Colonic mucosa (tissue), 4 donors: ENCODE measurements at regions not wholly inside any gene's neighbourhood (a gene's known extent, or its start where the extent isn't known, plus 50 kb on each side); places are given as distances from the start of the nearest gene placed in this dataset.

Experiments used
- DNase-seq: peaks from one replicate; pipeline ENCODE4 v3.0.0-alpha.2; 2020
- H3K27ac ChIP-seq: fragments of 200-600 bp; one replicate; pipeline ENCODE4 v1.8.0; 2021
- H3K27me3 ChIP-seq: fragments of 200-600 bp; one replicate; pipeline ENCODE4 v1.8.0; 2021
- H3K36me3 ChIP-seq: fragments of 200-600 bp; one replicate; pipeline ENCODE4 v1.8.0; 2021
- H3K4me1 ChIP-seq: fragments of 200-600 bp; one replicate; pipeline ENCODE4 v1.8.0; 2021; ENCODE audit warnings: mild to moderate bottlenecking
- H3K4me3 ChIP-seq: fragments of 200-600 bp; one replicate; pipeline ENCODE4 v1.8.0; 2021
- H3K9ac ChIP-seq, 2 donors: one replicate each; pipeline ENCODE4 v1.7.0; 2013; ENCODE audit warnings: control low read depth in 2 of 2, low read depth in 2 of 2, low read length in 2 of 2
- H3K9me3 ChIP-seq: fragments of 200-600 bp; one replicate; pipeline ENCODE4 v1.8.0; 2021
- intact Hi-C: fragments of 100-400 bp; cut with DNase I; formaldehyde crosslinking; loops from one replicate; pipeline ENCODE4 v1.14.1; 2022
- TF ChIP-seq, protein P1 (sequence below): fragments of 200-600 bp; IDR thresholded peaks from one replicate; pipeline ENCODE4 v1.8.0; 2022; ENCODE audit warnings: antibody characterized with exemption, mild to moderate bottlenecking
- donor health status: healthy.
- donor health status: DM: no; HTN: no; CAD: no.
- donor health status: DM: no; HTN: no; CAD: no.

DNA sequence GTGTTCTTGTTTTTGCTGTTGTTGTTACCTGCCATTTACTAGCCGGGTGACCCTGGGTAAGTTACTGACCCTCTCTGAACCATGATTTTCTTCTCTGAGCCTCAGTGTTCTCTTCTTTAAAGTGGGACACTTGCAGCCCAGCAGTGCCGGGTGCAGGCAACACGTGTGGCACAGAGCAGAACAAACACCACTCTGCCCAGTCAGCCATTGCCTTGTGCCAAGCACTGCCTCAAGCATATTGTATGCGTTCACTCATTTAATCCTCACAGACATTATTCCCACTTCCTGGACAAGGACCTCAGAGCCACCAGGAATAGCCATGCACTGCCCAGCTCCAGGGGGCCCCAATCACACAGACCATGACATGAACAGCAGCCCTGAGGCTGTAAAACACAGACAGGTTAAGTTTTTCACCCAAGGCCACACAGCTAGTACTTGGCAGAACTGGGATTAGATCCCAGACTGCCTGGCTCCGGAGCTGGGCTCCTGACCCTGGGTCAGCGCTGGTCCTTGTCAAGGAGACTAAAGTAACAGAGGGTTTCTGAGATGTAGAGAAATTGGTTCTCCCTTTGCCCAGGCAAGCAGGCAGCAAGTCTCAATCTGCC is 74.0 kb upstream of the PTPN1 start:
- Histone ChIP-seq H3K4me3 (no peak overlapping the region), H3K9ac (no peak overlapping the region), H3K27ac (no peak overlapping the region), H3K4me1 (no peaks in the 10 kb centered on the region), H3K27me3 (no peaks in the 10 kb centered on the region), H3K36me3 (no peaks in the 10 kb centered on the region), H3K9me3 (no peaks in the 10 kb centered on the region)
- TF ChIP-seq, protein P1, sequence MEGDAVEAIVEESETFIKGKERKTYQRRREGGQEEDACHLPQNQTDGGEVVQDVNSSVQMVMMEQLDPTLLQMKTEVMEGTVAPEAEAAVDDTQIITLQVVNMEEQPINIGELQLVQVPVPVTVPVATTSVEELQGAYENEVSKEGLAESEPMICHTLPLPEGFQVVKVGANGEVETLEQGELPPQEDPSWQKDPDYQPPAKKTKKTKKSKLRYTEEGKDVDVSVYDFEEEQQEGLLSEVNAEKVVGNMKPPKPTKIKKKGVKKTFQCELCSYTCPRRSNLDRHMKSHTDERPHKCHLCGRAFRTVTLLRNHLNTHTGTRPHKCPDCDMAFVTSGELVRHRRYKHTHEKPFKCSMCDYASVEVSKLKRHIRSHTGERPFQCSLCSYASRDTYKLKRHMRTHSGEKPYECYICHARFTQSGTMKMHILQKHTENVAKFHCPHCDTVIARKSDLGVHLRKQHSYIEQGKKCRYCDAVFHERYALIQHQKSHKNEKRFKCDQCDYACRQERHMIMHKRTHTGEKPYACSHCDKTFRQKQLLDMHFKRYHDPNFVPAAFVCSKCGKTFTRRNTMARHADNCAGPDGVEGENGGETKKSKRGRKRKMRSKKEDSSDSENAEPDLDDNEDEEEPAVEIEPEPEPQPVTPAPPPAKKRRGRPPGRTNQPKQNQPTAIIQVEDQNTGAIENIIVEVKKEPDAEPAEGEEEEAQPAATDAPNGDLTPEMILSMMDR, result no peak
- no peak for DNase-seq
- intact Hi-C loops, result no loop called here

GRCh38 chr20:50436696-50437095 is 73.5 kb upstream of the PTPN1 start:
- intact Hi-C loops, result no loop called here
- Histone ChIP-seq H3K36me3 (no peaks in the 10 kb centered on the region), H3K27ac (no peak overlapping the region), H3K27me3 (no peaks in the 10 kb centered on the region), H3K4me1 (no peaks in the 10 kb centered on the region), H3K9me3 (no peaks in the 10 kb centered on the region), H3K4me3 (no peak overlapping the region), H3K9ac (no peak overlapping the region)
- no peak for DNase-seq
- TF ChIP-seq, protein P1, result no peak

- no peaks in the 10 kb centered on the region for H3K4me1 ChIP-seq
- no peak for DNase-seq
Observed at GRCh38 chr20:50438986-50439407, 71.2 kb upstream of the PTPN1 start.

DNA sequence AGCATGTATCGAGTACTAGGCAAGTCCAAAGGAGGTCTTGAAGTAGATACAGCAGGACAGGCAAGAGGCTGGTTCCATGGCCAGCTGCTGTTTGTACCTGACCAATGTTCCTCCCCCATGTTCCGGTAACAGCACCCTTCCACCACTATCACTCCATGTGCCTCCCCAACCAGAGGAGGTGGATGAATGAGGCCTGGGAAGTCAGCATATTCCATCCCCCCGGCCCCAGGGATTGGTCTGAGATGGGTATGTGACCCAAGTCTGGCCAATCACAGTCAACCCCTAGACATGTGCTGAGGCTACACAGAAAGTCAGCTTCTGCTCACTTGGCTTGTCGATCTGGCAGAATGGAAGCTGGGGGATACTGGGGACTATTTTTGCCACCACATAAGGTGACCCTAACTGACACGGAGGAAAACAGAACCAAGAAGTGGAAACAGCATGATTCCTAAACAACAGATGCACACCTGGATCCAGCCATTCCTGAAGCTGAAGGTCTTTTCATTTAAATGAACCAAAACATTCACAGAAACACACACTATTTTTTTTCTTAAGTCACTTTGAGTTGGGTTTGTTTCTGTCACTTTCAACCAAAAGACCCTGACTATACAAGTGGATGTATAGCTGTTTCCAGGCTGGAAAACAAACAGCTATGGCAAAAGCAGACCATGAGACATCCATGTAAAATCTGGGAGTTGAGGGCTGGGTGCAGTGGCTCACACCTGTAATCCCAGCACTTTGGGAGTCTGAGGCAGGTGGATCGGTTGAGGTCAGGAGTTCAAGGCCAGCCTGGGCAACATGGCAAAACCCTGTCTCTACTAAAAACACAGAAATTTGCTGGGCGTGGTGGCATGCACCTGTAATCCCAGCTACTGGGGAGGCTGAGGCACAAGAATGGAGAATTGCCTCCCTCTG is 70.4 kb upstream of the PTPN1 start:
- DNase-seq, result no peak
- Histone ChIP-seq H3K9me3 (no peaks in the 10 kb centered on the region), H3K36me3 (no peaks in the 10 kb centered on the region), H3K27me3 (no peaks in the 10 kb centered on the region), H3K4me3 (no peak overlapping the region), H3K4me1 (no peaks in the 10 kb centered on the region), H3K27ac (no peak overlapping the region), H3K9ac (no peak overlapping the region)
- TF ChIP-seq, protein P1, result no peak
- intact Hi-C loops, result no loop called here

More at GRCh38 chr20:50438986-50439407, 71.2 kb upstream of the PTPN1 start:
- Histone ChIP-seq H3K36me3 (no peaks in the 10 kb centered on the region), H3K4me3 (no peak overlapping the region), H3K27me3 (no peaks in the 10 kb centered on the region), H3K9ac (no peak overlapping the region), H3K27ac (no peak overlapping the region), H3K9me3 (no peaks in the 10 kb centered on the region)
- intact Hi-C loops, result no loop called here
- TF ChIP-seq, protein P1, result no peak

- H3K36me3 ChIP-seq, result no peaks in the 10 kb centered on the region
- H3K9me3 ChIP-seq, result no peaks in the 10 kb centered on the region
- H3K27me3 ChIP-seq, result no peaks in the 10 kb centered on the region
- H3K4me3 ChIP-seq, result no peak overlapping the region
- intact Hi-C loops, result no loop called here
- no peak overlapping the region for H3K27ac ChIP-seq
- H3K9ac ChIP-seq, result no peak overlapping the region
- H3K4me1 ChIP-seq, result no peaks in the 10 kb centered on the region
- TF ChIP-seq, protein P1, result no peak
- no peak for DNase-seq
Observed at GRCh38 chr20:50442512-50442911, 67.7 kb upstream of the PTPN1 start.
